AG08395 (cell line): ENCODE measurements at regions not wholly inside any gene's neighbourhood (a gene's known extent, or its start where the extent isn't known, plus 50 kb on each side); places are given as distances from the start of the nearest gene placed in this dataset.
"Not testable (repeated sequence)": the region's sequence is repeated elsewhere in the genome, so short reads cannot be mapped to it uniquely, and the experiment has no call there.

ENCODE experiments used
- DNase-seq: peaks from one replicate; pipeline ENCODE4 v3.0.0; 2012; ENCODE audit warnings: mixed read lengths, low spot score

GRCh38 chr18:1045658-1046057 lies 141.0 kb downstream of the ADCYAP1 start:
- DNase-seq: no peak

DNA sequence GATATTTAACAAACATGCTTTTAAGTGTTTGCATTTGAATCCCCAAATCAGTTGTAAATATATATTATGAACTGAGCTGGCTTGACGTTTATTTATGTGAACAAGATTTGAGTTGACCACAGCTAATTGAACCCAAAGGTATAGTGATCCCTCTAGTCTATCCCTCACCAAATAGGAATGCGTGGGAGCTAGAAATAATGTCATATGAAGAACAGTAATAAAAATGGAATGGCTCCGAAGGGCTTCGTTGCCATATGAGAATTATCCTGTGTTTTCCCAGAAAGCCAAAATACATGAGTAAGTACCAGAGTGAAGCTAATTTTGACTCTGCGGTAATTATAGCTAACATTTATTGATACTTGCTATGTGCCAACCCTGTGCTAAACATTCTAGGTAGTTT lies 142.7 kb downstream of the ADCYAP1 start:
- DNase-seq: no peak

DNA sequence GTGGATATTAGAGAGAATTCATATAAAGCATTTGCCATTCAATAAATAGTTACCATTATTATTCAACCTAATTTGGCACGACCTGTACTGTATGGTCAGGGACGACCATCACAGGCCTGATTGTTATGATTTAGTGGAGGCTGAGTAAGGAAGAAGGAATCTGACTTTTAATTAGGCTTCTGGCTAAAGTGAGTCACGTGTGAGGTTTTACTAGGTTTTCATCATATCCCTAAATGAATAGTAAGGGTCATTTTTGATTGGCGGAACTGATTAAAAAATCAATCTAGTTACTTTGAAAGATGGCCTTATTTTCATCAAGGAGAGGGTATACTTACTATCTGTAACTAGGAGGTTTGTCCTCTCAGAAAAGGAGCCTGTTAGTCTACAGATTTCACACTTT lies 143.4 kb downstream of the ADCYAP1 start:
- DNase-seq: no peak

- no peak for DNase-seq
These were observed 144.5 kb downstream of the ADCYAP1 start for GRCh38 chr18:1049173-1049572.

DNA sequence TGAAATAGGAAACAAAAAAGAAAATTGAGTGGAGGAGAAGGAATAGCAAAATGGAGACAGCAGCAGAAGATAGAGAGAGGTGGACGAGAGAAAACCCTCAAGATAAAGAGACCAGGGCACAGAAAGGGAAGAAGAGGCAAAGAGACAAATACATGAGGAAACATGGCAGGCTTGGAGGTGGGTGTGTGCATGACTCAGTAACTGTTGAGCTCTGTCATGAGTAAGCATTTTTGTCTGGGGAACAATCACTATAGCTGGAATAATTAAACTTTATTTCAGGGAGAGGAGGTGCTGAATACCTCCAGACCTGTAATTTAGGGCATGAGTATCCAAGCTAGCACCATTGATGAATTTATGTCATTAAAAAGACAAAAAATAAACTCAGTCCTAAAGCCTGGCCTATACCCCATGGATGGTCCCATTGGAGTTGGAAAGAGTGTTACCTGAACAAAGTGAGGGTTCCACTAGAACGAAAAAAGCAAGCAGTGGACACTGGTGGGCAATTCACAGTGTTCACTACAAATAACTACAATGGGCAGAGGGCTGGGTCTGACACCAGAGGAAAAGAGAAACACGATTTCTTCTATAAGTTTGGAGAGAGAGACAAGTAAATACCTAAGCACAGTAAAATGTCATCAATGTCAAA lies 145.5 kb downstream of the ADCYAP1 start:
- DNase-seq: no peak

GRCh38 chr18:1052301-1052700 lies 147.6 kb downstream of the ADCYAP1 start:
- DNase-seq: no peak

DNA sequence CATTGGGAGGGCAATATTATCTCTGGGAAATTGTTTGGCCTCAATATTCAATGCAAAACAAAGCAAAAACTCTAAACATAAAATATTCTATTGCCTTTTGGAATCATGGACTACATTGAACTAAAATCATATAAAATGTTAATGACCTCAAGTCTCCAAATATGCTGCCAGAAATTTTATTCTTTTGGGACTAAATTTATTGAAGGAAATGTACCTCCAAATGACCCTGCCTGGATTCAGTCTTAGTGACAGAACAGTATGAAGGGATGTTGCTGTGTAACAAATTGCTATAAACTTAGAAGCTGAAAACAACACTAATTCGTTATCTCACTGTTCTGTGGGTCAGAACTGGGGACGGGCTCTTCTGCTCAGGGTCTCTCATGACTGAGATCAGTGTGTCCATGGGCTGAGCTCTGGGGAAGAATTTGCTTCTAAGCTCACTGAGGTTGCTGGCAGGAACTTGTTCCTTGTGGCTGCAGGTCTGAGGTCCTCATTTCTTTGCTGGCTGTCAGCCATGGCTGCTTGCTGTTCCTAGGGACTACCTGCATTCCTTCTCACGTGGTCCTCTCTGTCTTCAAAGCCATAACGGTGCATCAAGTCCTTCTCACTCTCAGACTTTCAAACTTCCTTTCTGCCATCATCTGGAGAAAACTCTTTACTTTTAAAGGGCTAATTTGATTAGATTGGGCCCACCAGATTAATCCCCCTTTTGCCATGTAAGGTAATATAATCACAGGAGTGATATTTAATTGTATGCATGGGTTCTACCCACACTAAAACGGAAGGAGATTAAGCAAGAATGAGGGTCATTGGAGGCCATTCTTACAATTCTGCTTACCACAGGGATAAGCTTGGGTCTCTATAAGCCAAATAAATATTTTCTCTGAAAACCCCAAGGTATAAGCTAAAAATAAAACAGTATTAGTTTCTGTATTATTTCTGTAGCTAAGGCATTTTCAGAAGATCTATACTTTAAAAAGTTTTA lies 149.0 kb downstream of the ADCYAP1 start:
- DNase-seq: no peak

GRCh38 chr18:1056404-1056803 lies 151.7 kb downstream of the ADCYAP1 start:
- no peak for DNase-seq

GRCh38 chr18:1057367-1057766 lies 152.7 kb downstream of the ADCYAP1 start:
- no peak for DNase-seq

DNA sequence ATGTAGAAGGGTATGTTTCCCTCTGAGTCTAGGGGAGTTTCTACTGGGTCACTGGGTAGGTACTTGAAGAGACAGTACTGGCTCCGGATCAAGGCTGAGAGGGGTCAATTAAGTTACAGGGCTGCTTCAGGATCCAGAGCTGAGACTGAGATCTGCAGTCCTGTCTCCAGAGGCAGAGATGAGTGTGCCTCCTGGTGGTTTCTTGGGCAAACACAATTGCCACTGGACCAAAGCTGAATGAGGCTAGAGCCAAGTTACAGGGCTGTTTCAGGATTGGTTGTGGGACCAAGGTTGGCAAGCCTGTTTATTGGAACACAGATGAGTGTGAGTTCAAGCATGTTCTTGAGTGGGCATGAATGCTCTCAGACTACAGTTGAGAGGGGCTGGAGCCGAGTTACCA lies 157.9 kb downstream of the ADCYAP1 start:
- no peak for DNase-seq

DNA sequence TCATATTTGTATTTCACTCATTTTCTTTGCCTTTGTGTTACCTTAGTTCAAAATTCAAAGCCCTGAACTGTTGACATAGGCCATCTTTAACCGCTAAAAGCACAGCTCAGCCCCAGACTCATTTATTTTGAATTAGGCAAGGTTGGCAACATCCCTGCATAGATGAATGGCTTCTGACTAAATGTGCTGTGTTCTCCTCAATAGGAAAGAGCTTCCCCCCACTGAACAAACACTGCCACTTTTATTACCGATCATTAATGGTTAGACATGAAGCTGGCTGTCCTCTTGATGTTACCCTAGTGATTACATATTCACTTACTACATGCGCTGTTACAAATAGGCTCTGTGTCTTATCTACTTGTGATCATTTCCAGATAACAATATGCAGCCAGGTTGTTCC lies 170.7 kb downstream of the ADCYAP1 start:
- no peak for DNase-seq

DNA sequence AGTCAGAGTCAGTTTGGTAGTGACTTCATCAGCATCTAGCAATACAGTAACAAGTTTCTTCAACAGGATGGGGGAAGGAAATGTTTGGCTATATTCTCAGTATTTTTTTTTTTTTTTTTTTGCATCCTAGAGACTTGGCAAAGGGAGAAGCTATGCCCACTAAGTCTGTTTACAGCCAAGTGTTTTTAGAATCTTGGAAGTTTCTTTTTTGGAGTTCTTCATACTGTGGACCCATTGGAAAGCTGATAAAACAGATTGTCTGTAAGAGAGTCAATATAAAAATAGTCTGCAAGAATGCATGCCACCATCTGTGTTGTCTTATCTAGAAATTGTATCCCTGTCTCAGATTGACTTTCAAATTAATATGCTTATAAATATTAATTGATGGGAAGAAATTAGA lies 171.2 kb downstream of the ADCYAP1 start:
- DNase-seq: no peak

- DNase-seq: no peak
These were observed 173.6 kb downstream of the ADCYAP1 start for GRCh38 chr18:1078301-1078700.

- not testable (repeated sequence) for DNase-seq
These were observed 179.0 kb downstream of the ADCYAP1 start for GRCh38 chr18:1083675-1084074.

GRCh38 chr18:1090758-1091157 lies 186.1 kb downstream of the ADCYAP1 start:
- no peak for DNase-seq

DNA sequence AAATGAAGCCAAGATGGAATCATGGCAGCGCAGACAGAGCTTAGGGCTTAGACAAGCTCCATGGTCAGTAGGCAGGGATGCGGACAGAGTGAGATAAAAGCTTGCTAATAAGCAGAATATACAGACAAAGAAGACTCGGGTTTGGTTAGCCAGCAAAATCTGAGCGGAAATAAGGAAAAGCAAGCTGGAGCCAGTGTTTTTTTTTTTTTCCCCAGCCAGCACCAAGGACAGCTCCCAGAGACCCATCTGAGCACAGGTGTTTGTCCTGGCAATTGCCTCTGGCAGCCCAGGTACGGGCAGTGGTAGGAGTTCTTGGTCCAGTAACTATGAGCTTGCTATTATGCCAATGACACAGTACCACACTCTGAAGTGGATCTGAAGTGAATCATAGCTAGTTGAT lies 187.6 kb downstream of the ADCYAP1 start:
- no peak for DNase-seq

GRCh38 chr18:1094409-1094808 lies 189.7 kb downstream of the ADCYAP1 start:
- DNase-seq: peak; percentile 4

DNA sequence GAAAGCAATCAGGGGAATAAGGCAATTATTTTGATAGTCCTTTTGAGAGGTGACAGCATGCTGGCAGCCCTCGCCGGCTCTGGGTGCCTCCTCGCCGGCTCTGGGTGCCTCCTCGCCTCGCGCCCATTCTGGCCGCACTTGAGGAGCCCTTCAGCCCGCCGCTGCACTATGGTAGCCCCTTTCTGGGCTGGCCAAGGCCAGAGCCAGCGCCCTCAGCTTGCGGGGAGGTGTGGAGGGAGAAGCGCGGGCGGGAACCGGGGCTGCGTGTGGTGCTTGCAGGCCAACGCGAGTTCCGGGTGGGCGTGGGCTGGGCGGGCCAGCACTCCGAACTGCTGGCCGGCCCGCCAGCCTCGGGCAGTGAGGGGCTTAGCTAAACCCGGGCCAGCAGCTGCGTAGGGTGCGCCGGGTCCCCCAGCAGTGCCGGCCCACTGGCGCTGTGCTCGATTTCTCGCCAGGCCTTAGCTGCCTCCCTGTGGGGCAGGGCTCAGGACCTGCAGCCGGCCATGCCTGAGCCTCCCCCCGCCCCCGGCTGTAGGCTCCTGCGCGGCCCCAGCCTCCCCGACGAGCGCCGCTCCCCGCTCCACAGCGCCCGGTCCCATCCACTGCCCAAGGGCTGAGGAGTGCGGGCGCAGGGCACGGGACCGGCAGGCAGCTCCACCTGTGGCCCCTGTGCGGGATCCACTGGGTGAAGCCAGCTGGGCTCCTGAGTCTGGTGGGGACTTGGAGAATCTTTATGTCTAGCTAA lies 193.5 kb downstream of the ADCYAP1 start:
- DNase-seq: not testable (repeated sequence)

DNA sequence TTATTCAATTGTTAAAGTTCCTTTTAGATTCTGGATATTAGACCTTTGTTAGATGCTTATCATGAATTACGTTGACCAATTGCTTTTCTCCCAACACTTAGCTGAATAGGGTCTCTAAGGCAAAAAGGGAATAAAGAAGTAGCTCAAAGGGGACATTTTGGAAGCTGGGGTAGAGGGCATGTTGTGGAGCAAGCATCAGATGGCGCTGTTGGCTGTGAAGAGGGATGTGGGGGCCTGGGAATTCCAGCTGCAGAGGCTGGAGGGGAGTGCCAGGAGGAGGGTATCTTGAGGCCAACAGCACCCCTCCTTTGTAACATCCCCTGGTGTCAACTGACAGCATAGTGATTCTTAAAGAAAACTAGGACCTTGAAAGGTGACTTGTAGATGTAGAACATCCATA lies 198.2 kb downstream of the ADCYAP1 start:
- no peak for DNase-seq

- no peak for DNase-seq
These were observed 198.9 kb downstream of the ADCYAP1 start for GRCh38 chr18:1103537-1103936.

DNA sequence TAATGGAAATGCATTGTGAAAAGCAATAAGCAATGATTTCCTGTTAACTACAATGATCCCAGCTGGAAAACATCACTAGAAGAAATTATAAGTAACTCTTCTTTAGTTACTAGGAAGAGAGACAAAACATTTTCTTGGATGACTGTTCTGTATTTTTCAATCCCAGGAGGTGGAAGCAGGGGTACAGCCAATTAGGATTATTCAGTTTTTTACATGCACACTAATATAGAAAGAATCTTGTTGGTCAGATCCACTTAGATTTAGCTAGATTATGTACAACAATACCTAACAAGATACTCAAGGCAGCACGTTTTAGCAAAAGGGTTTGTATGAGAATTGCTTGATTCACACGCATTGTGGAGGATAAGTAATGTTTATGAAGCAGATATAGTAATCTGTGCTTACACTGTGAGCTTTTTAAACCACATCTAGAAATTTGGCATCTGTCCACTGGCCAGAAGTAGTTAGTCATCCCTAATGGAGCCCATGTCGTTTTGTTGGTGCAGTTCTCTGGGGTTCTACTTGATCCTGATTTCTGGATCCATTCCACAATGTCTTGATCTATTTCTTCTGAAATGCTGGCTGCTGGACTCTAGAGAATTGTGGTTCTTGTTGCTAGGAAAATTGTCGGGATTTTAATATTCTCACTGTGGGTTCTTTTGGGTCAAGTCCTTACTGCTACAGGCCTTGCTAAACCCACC lies 199.7 kb downstream of the ADCYAP1 start:
- DNase-seq: no peak

DNA sequence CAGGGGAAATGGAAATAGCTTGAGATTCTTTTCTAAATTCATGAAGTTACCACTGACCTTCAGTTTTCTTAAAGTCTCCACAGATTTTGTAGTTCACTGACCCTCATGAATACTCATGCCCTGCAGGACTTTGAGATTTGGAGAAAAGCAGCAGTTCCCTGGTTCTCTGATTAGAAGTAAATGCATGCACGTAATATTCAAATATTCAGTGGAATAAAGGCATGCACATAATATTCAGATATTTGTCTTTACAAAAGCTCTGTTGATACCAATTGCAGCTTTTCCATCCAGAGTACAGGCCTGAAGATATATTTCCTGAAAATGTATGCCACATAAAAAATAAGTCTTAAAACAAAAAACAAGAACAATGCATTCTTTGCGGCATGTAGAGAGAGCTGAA lies 219.8 kb downstream of the ADCYAP1 start:
- DNase-seq: no peak
